ENCODE measurements at regions not wholly inside any gene's neighbourhood (a gene's known extent, or its start where the extent isn't known, plus 50 kb on each side); places are given as distances from the start of the nearest gene placed in this dataset.

- TF ChIP-seq CTCF (IDR thresholded peaks at IDR 0.05; ENCODE audit: borderline replicate concordance, extremely low read depth, low read length, poor library complexity, severe bottlenecking) (no peak), EZH2 (IDR thresholded peaks at IDR 0.05; ENCODE audit: borderline replicate concordance, low read depth, low read length, severe bottlenecking) (no peak)
Measured at GRCh38 chr2:104049981-104050380, 803.9 kb upstream of the POU3F3 start.
